Omental fat pad (tissue), 3 donors: ENCODE measurements at regions not wholly inside any gene's neighbourhood (a gene's known extent, or its start where the extent isn't known, plus 50 kb on each side); places are given as distances from the start of the nearest gene placed in this dataset.

Source experiments
- ATAC-seq: fragments of 150-250 bp; one replicate; pipeline ENCODE4 v1.9.1; 2016; ENCODE audit warnings: mild to moderate bottlenecking, moderate library complexity; ENCODE audit not compliant: low FRiP score
- DNase-seq: peaks from one replicate; pipeline ENCODE4 v3.0.0-alpha.2; 2019; ENCODE audit warnings: low spot score
- CTCF ChIP-seq, 3 donors: fragments of 450-650 bp; IDR thresholded peaks; one replicate each; pipeline ENCODE4 v1.5.1; 2016 to 2017; ENCODE audit warnings: antibody characterized with exemption in 3 of 3, mild to moderate bottlenecking in 3 of 3, moderate library complexity in 2 of 3

GRCh38 chr2:121090088-121090715, 194.8 kb downstream of the TFCP2L1 start:
- no peak for TF ChIP-seq CTCF (IDR thresholded peaks at IDR 0.05)
- DNase-seq (no peak), ATAC-seq (no peak)

- ATAC-seq (no peak), DNase-seq (no peak)
- no peak for TF ChIP-seq CTCF (IDR thresholded peaks at IDR 0.05)
Observed at GRCh38 chr2:121092095-121092494, 192.9 kb downstream of the TFCP2L1 start.

- no peak for ATAC-seq
- DNase-seq = no peak
- no peak for TF ChIP-seq CTCF (IDR thresholded peaks at IDR 0.05)
Observed at GRCh38 chr2:121093692-121094091, 191.3 kb downstream of the TFCP2L1 start.

- no peak for DNase-seq
- TF ChIP-seq CTCF (IDR thresholded peaks at IDR 0.05) = no peak
- peak; percentile 65 for ATAC-seq
Observed at GRCh38 chr2:121094101-121094500, 190.9 kb downstream of the TFCP2L1 start.

GRCh38 chr2:121094845-121095244, 190.2 kb downstream of the TFCP2L1 start:
- TF ChIP-seq CTCF (IDR thresholded peaks at IDR 0.05) = no peak
- DNase-seq (no peak), ATAC-seq (peak; percentile 57)

- ATAC-seq = peak; percentile 11
- no peak for DNase-seq
- TF ChIP-seq CTCF (IDR thresholded peaks at IDR 0.05) = no peak
Observed at GRCh38 chr2:121095257-121096080, 189.5 kb downstream of the TFCP2L1 start.

- no peak for TF ChIP-seq CTCF (IDR thresholded peaks at IDR 0.05)
- DNase-seq = no peak
- ATAC-seq = no peak
Observed at GRCh38 chr2:121096611-121097010, 188.4 kb downstream of the TFCP2L1 start.
